SKM-1 treated with dmso at 0.1 percent for 144 hours (cell line): ENCODE measurements at regions not wholly inside any gene's neighbourhood (a gene's known extent, or its start where the extent isn't known, plus 50 kb on each side); places are given as distances from the start of the nearest gene placed in this dataset.
"Not testable (repeated sequence)": the region's sequence is repeated elsewhere in the genome, so short reads cannot be mapped to it uniquely, and the experiment has no call there.

Experiments
- DNase-seq: peaks from one replicate; lab custom pipeline; 2025; ENCODE audit not compliant: unreplicated experiment; lab: John Stamatoyannopoulos, UW

DNA sequence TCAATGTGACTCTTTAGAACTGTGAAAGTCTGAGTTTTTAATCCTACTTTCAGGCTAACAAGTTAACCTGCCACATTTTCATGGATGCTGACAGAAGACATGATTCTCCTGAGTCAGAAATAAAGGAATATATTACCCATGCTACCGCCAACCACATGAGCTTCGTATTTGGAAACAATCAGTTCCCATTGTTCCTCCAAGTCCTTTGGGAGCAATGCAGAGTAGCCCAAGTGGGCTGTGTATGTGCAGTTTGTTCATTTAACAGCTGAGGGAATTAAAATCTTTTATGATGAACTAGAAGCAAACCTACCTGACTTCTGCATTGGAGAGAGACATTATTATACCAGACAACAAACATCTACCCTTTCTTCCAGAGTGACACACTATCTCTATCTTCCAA is 169.3 kb upstream of the BET1 start:
- no peak for DNase-seq

DNA sequence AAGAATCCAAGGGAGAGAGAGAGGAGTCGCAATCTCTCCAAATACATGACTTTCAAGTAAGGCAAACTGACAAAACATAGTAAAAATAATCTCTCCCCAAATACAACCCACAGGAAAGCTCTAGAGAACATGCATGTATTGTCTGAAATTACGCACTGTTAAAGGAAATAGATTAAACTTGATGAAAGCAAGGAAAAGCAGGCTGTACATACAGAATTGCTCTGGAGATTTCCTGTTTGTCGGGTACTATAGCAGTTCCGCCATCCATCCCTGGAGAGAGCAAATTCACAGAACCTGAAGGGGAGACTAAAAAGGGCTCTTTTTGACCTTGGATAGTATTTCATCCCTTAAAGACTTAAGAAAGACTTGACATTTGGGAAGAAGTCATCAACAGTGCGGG is 170.2 kb upstream of the BET1 start:
- no peak for DNase-seq

DNA sequence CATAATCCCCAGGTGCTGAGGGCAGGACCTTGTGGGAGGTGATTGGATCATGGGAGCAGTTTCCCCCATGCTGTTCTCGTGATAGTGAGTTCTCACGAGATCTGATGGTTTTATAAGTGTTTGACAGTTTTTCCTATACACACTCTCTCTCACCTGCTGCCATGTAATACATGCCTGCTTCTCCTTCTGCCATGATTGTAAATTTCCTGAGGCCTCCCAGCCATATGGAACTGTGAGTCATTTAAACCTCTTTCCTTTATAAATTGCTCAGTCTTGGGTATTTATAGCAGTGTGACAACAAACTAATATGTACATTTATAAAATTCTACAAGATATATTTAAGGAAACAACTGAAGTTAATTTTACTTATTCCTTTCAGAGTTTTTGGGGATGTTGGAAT is 170.8 kb upstream of the BET1 start:
- DNase-seq = no peak

DNA sequence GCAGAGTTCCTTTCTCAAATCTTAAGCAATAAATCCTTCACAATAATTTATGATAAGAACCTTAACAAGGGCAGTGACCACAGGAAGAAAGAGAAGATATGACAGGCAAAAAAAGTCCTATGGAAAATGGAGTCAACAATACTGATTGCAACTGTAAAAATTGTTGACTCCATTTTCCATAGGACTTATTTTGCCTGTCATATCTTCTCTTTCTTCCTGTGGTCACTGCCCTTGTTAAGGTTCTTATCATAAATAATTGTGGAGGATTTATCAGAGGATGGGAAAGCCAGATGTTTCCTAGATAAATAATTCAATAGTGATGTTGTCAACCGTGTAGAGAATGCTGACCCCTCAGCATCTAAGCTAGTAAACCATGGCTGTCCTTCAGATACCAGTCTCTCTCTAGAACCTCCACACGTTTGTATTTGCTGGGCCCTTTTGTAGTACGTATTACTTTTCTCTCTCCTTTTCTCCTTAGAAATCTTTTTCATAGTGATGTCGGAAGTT is 172.6 kb upstream of the BET1 start:
- DNase-seq = no peak

DNA sequence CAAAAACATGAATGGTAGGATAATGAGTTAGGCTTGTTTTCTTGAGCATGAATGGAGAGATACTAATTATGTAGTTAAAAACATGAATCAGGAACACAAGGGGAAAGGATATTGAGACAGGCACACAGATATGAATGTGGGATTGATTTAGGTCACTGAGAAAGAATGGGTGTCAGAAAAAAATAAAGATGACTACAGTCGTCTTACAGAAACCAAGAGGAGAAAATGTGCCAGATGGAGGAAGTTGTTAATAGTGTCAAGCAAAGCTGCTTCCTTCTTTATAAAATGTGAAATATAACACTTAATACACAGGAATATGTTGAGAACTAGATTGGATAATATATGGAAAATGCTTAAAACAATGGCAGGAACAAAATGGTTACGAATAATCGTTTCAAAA is 173.3 kb upstream of the BET1 start:
- peak; percentile 2 for DNase-seq

DNA sequence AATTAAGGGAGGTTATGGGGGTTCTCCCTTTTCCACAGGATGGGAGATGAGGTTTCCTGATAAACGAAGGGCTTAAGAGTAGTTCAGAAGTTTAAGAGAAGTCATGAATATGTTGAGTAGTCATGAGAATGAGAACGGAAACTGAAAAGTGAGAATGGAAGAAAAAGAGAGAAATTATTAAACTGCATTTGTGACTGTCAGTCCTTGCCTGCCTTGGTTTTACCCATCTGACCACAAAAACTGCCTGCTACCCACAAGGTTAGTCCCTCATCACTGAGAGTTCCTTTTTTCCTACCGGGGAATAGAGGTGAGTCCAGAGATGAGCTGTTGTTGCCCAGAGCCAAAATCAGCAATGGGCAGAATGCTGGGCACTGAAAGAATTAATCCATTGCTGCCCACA is 174.1 kb upstream of the BET1 start:
- no peak for DNase-seq

DNA sequence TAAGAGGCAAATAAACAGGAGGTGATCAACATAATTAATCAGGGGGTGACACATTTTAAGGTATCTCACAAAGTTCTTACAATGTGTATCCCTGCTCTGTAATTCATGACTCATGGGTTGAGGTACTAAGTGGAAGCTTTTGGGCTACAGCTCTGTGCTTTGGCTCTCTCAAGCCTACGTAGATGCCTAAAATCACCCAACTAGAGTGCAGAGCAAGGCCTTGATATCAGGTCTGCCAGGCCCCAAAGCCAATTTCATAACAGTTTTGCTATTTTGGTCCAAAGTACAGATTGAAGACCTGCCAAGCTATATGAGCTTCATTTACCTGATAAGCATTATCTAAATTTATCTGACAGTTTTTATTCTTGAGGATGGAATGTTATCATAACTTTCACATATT is 175.3 kb upstream of the BET1 start:
- no peak for DNase-seq

DNA sequence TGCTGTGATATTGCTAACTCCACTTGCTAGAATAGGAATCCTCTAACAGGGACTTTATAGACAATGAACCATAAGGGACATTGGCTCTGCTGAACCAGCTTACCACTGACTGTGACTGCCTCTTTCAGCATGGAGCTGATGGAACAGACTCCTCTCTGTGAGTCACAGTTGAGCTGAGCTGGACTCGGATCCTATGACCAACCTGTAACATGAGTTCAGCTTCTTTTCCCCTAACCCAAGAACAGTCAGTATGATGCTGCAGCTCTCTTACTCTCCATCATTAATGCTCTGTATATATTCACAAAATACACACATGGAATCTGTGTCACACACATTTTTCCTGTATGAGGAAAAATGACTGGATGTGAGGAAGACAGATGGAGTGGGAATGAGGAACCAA is 177.9 kb upstream of the BET1 start:
- no peak for DNase-seq

DNA sequence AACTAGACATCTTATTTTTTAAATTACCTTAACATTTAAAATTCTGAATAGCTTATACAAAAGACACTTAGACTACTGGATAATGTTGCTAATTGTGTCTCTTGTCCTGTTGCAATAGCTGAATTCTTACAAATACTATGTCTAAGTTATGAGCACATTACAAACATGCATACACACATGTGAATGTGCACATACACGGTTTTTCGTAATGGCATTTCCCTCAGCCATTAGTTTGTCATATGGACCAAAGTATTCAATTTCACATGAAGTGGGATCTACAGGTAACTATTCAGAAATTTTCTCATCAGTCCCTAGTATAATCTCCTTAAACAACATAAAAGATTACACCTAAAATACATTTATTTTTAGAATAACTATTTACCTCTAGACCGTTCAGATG is 178.6 kb upstream of the BET1 start:
- DNase-seq = no peak

DNA sequence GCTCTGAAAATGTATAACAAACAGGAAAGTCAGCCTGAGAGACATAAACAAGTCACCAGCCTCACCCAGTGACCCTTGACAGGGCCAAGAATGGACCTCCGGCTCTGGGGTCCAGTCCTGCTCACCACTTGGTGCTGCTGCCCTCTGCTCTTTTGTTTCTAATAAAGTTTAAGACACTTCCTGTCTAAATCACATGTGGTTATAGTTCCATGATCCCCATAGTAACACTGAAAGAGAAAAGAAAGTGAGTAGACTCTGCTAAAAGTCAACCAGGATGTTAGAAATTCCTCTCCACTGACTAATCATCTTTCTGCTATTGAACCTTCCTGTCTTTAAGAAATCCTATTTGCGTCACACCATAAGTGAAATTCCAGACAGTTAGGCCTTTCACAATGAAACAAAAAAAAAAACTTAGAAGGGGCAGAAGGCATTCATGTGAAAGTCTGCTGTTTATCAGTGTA is 179.2 kb upstream of the BET1 start:
- DNase-seq = peak; percentile 41

DNA sequence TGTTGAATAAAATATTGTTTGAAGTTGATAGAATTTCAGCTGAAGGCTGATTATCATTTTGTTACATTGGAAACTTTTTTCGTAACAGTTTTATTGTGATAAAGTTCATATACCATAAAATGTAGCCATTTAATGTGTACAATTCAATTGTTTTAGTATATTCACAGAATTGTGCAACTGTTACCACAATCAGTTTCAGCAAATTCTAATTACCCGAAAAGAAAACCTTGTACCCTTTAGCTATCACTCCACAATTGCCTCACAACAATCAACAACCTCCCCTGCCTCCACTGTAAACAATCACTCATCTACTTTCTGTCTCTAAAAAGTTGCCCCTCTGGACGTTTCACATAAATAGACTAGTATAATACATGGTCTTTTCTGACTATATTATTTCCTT is 179.7 kb upstream of the BET1 start:
- no peak for DNase-seq

DNA sequence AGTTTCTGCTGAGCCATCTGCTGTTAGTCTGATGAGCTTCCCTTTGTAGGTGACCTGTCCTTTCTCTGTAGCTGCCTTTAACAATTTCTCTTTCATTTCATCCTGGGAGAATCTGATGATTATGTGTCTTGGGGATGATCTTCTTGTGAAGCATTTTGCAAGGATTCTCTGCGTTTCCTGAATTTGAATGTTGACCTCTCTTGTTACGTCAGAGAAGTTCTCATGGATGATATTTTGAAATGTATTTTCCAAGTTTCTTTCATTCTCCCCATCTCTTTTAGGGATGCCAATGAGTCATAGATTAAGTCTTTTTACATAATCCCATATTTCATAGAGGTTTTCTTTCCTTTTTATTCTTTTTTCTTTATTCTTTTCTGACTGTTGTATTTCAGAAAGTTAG is 184.2 kb upstream of the BET1 start:
- DNase-seq = no peak

DNA sequence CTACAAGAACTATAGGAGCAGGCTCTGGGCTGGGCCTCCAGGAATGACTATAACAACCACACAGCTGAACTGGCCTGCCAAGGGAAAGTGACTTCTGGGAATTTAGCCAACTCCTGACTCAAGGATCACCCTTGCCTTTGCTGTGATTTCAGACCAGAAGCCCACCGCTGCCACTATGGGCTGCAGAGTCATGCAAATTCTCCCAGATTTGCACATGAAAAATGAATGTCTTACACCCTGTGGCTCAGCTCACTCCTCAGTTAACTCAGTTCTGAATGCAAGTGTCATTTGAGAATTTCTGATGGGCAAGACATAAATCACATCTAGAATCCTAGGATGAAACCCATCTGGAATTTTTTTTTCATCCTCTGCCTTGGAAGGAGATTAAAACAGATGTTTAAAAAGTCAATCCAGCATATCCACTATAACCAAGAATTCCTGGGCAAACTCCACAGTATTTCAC is 186.5 kb upstream of the BET1 start:
- no peak for DNase-seq

DNA sequence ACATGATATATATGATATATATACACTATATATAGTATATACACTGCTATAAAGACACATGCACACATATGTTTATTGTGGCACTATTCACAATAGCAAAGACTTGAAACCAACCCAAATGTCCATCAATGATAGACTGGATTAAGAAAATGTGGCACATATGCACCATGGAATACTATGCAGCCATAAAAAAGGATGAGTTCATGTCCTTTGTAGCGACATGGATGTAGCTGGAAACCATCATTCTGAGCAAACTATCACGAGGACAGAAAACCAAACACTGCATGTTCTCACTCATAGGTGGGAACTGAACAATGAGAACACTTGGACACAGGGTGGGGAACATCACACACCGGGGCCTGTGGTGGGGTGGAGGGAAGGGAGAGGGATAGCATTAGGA is 190.3 kb upstream of the BET1 start:
- DNase-seq = not testable (repeated sequence)

DNA sequence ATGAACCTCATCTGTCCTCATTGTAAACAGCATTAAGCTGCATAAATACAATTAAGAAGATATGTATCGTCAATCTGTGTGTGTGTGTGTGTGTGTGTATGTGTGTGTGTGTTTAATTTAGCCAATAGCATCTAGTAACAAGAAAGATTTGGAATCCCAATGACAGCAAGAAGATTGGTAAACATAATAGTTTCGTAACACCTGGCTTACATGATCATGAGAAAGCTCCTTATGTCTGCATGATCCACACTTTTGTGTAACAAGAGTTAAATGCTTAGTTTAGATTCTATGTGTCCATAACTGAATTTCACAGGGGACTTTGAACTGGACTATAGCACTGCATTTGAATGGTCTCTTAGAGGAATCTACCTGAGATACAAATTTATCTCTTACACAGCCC is 191.0 kb upstream of the BET1 start:
- no peak for DNase-seq

DNA sequence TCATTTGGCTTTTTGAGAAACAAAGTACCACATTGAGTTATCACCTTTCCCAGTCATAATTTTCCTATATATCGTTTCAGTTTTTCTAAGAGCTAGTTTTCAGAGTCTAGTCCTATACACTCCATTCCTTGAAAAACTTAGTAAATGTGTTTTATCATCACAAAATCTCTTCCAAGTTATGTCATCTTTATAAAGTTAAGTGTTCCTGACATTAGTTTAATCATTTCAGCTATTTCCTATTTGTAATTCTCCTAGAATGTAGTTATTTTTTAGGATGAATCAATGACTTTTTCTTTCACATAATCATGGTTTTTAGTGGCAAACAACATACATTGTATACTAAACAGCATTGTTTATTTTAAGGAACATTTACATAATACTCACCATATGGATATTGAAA is 191.7 kb upstream of the BET1 start:
- no peak for DNase-seq

DNA sequence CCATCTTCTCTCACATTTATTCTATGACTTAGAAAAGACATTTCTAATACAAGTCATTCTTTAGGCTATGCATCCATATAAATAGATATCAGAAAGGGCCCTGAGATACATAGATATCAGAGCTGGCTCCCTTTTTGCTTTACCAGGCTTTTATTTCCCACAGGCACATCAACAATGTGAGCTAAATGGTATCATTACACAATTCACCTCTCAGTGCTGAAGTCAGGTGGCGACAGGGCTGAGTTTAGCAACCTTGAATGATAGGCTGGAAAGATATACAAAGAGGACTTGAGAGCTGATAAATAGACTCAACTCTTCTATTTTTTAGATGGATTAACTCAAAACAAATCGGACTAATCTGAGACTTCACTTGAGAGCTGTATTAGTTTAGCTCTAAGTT is 189.2 kb upstream of the COL1A2 start:
- DNase-seq = no peak

DNA sequence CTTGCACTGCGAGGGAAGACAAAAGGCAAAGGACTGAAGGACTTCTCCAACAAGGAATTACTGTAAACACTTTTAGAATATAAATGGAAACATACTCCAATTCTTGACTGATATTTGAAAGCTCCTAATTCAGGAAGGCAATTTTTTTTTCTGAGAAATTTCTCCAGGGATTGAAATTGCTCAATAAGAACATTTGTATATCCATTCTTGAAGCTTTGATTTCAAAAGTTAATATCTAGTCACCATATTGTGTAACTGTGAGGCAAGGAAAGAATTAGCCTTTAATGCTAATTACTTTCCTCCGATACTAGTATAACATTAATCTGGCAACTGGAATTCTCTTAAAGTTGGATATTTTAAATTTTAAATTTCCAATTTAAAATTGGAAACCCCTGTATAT is 188.4 kb upstream of the COL1A2 start:
- DNase-seq = no peak

DNA sequence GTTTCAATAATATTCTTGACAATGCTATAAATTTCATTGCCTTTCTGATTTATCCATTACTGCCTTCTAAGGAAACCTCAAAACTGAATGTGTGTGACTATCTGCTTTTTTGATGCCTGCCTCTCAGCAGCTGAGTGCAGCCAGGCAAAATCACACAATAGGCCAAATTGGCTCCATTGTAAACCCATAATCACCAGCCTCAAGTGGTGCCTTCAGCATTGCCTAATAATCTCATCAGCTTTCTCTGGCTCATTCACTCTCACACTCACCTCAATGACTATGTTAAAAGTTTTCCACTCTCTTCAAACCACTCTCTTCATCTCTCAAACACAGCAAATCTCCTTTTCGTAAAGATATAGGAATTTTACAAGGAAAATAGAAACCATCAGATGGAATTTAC is 182.5 kb upstream of the COL1A2 start:
- no peak for DNase-seq

DNA sequence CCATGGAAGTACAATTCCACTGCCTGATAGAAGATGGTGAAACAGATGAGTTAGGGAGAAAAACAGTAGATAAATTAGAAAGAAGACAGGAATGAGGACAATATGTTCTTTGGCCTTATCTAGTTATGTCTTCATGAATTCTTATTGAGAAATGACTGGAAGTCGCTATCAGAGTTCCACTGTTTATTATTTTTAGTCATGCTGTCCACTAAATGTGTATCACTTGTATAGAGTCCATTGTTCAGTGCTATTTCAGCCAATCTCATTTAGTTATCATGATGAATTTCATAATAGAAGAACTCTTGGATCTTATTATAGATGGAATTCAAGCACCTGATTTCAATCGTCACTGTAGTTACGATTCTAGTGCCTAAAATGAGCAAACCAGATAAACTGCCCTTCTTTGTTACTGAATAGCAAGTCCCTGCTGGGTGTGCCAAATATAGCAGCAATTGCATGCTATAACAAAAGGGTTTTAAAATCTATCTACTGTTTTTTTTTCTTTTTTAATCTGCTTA is 177.7 kb upstream of the COL1A2 start:
- no peak for DNase-seq

DNA sequence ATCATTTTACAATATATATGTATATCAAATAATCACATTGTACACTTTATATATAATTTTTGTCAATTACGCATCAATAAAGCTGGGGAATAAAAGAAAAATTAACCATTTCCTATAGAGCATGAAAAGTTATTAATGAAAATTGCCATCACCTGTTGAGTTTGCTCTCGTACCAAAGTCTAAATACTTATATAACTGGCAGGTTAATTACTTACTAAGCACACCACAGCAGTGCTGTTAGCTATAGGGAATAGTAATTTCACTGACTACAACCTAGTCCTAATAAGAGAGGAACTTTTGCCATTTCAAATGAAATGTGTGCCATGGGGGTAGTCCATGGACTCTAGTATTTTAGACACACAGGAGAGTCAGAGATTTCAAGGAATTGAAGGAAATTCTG is 176.9 kb upstream of the COL1A2 start:
- DNase-seq = no peak

DNA sequence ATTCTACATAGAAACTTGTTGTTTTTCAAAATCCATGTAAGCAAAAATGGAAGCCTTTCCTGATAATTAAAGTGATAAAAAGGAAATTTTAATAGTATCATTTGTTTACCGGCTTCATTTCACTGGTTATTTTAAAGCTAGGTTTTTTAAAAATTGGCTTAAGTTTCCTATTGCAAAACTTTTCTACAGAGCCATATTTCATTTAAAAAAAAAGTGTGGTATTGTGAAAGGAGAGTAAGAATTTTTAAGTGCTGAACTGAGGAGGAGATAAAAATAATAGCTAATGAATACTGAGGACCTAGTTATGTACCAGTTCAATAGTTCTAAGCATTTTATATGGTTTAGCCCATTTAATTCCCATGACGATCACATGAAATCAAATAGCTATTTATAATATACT is 172.2 kb upstream of the COL1A2 start:
- no peak for DNase-seq

DNA sequence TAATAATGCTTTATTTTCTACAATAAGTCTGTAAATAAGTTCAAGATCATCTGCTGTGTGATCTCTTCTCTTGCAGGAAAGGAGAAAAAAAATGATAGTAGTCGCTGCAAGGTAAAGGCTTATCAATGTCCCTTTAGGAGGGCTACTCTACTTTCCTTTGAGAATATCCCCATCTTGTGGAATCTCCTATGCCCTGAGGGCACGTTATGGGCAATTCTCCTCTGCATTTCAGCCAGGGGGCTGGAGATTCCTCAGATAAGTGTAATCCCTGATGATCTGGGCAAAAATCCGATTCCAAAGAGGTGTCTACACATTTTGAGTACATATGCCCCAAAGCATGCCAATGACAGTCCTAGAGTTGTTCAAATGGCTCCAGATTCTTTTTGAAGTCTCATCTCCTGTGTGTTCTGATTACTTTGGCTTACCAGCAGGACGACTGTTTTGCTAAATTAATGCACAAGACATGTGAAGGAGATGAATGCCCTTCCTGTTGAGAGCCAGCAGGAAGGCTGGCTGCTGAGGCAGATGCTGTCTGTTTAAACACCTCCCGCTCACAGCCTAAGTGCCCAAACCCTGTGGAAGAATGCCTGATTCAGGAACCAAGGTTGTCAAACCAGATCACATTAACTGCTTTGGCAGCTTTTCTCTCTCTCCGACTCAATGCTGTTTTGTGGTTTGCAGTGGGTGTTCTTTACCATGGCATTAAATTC is 171.2 kb upstream of the COL1A2 start:
- no peak for DNase-seq
